ENCODE measurements at regions not wholly inside any gene's neighbourhood (a gene's known extent, or its start where the extent isn't known, plus 50 kb on each side); places are given as distances from the start of the nearest gene placed in this dataset.

GRCh38 chr4:52311464-52312125, 260.5 kb downstream of the SPATA18 start:
- Histone ChIP-seq H3K27me3 (ENCODE audit: insufficient read depth, insufficient read length) (no peaks in the 10 kb centered on the region), H3K36me3 (ENCODE audit: insufficient read depth, insufficient read length, low read length) (no peaks in the 10 kb centered on the region), H3K4me1 (ENCODE audit: insufficient read depth, insufficient read length) (peaks cover 2% of the 10 kb centered on the region), H3K4me3 (ENCODE audit: insufficient read length, low read depth) (no peak overlapping the region), H3K9ac (ENCODE audit: insufficient read length, low read depth) (no peak overlapping the region), H3K9me3 (ENCODE audit: insufficient read depth, low read length) (no peaks in the 10 kb centered on the region)
- DNase-seq (ENCODE audit: low read depth, low spot score): no peak
- no peak for TF ChIP-seq SUZ12 (IDR thresholded peaks at IDR 0.05; ENCODE audit: extremely low read depth, insufficient read depth, insufficient read length)
- TF ChIP-seq YY1 (IDR thresholded peaks at IDR 0.05; ENCODE audit: insufficient read depth, insufficient read length): no peak
- no peak for TF ChIP-seq ZNF274 (IDR thresholded peaks at IDR 0.05; ENCODE audit: low read depth, low read length)

GRCh38 chr4:52312722-52313121, 261.6 kb downstream of the SPATA18 start:
- H3K9me3 ChIP-seq (ENCODE audit: insufficient read depth, low read length): no peaks in the 10 kb centered on the region
- DNase-seq (ENCODE audit: low read depth, low spot score): peak; percentile 3
- H3K4me1 ChIP-seq (ENCODE audit: insufficient read depth, insufficient read length): peaks cover 2% of the 10 kb centered on the region
- H3K4me3 ChIP-seq (ENCODE audit: insufficient read length, low read depth): no peak overlapping the region
- TF ChIP-seq SUZ12 (IDR thresholded peaks at IDR 0.05; ENCODE audit: extremely low read depth, insufficient read depth, insufficient read length) (no peak), YY1 (IDR thresholded peaks at IDR 0.05; ENCODE audit: insufficient read depth, insufficient read length) (no peak), ZNF274 (IDR thresholded peaks at IDR 0.05; ENCODE audit: low read depth, low read length) (no peak)
- H3K9ac ChIP-seq (ENCODE audit: insufficient read length, low read depth): no peak overlapping the region
- no peaks in the 10 kb centered on the region for H3K36me3 ChIP-seq (ENCODE audit: insufficient read depth, insufficient read length, low read length)
- H3K27me3 ChIP-seq (ENCODE audit: insufficient read depth, insufficient read length): no peaks in the 10 kb centered on the region

GRCh38 chr4:52317361-52317879, 266.3 kb downstream of the SPATA18 start:
- TF ChIP-seq YY1 (IDR thresholded peaks at IDR 0.05; ENCODE audit: insufficient read depth, insufficient read length) (no peak), ZNF274 (IDR thresholded peaks at IDR 0.05; ENCODE audit: low read depth, low read length) (no peak), SUZ12 (IDR thresholded peaks at IDR 0.05; ENCODE audit: extremely low read depth, insufficient read depth, insufficient read length) (no peak)
- Histone ChIP-seq H3K36me3 (ENCODE audit: insufficient read depth, insufficient read length, low read length) (no peaks in the 10 kb centered on the region), H3K4me1 (ENCODE audit: insufficient read depth, insufficient read length) (peaks cover 2% of the 10 kb centered on the region), H3K9me3 (ENCODE audit: insufficient read depth, low read length) (no peaks in the 10 kb centered on the region), H3K27me3 (ENCODE audit: insufficient read depth, insufficient read length) (no peaks in the 10 kb centered on the region), H3K4me3 (ENCODE audit: insufficient read length, low read depth) (no peak overlapping the region), H3K9ac (ENCODE audit: insufficient read length, low read depth) (no peak overlapping the region)
- no peak for DNase-seq (ENCODE audit: low read depth, low spot score)

GRCh38 chr4:52317981-52318380, 266.9 kb downstream of the SPATA18 start:
- H3K27me3 ChIP-seq (ENCODE audit: insufficient read depth, insufficient read length): no peaks in the 10 kb centered on the region
- H3K9ac ChIP-seq (ENCODE audit: insufficient read length, low read depth): no peak overlapping the region
- no peak for DNase-seq (ENCODE audit: low read depth, low spot score)
- no peak overlapping the region for H3K4me3 ChIP-seq (ENCODE audit: insufficient read length, low read depth)
- H3K4me1 ChIP-seq (ENCODE audit: insufficient read depth, insufficient read length): peaks cover under 1% of the 10 kb centered on the region
- no peak for TF ChIP-seq ZNF274 (IDR thresholded peaks at IDR 0.05; ENCODE audit: low read depth, low read length)
- no peak for TF ChIP-seq SUZ12 (IDR thresholded peaks at IDR 0.05; ENCODE audit: extremely low read depth, insufficient read depth, insufficient read length)
- no peak for TF ChIP-seq YY1 (IDR thresholded peaks at IDR 0.05; ENCODE audit: insufficient read depth, insufficient read length)
- H3K36me3 ChIP-seq (ENCODE audit: insufficient read depth, insufficient read length, low read length): no peaks in the 10 kb centered on the region
- no peaks in the 10 kb centered on the region for H3K9me3 ChIP-seq (ENCODE audit: insufficient read depth, low read length)

- Histone ChIP-seq H3K27me3 (ENCODE audit: insufficient read depth, insufficient read length) (no peaks in the 10 kb centered on the region), H3K9ac (ENCODE audit: insufficient read length, low read depth) (no peak overlapping the region), H3K9me3 (ENCODE audit: insufficient read depth, low read length) (peaks cover 14% of the 10 kb centered on the region), H3K36me3 (ENCODE audit: insufficient read depth, insufficient read length, low read length) (no peaks in the 10 kb centered on the region), H3K4me3 (ENCODE audit: insufficient read length, low read depth) (no peak overlapping the region), H3K4me1 (ENCODE audit: insufficient read depth, insufficient read length) (no peaks in the 10 kb centered on the region)
- no peak for TF ChIP-seq ZNF274 (IDR thresholded peaks at IDR 0.05; ENCODE audit: low read depth, low read length)
- TF ChIP-seq SUZ12 (IDR thresholded peaks at IDR 0.05; ENCODE audit: extremely low read depth, insufficient read depth, insufficient read length): no peak
- TF ChIP-seq YY1 (IDR thresholded peaks at IDR 0.05; ENCODE audit: insufficient read depth, insufficient read length): no peak
- no peak for DNase-seq (ENCODE audit: low read depth, low spot score)
Measured at GRCh38 chr4:52329894-52330293, 278.8 kb downstream of the SPATA18 start.

GRCh38 chr4:52343595-52343994, 292.5 kb downstream of the SPATA18 start:
- peaks cover 8% of the 10 kb centered on the region for H3K9me3 ChIP-seq (ENCODE audit: insufficient read depth, low read length)
- H3K4me3 ChIP-seq (ENCODE audit: insufficient read length, low read depth): no peak overlapping the region
- no peak for DNase-seq (ENCODE audit: low read depth, low spot score)
- no peaks in the 10 kb centered on the region for H3K27me3 ChIP-seq (ENCODE audit: insufficient read depth, insufficient read length)
- TF ChIP-seq ZNF274 (IDR thresholded peaks at IDR 0.05; ENCODE audit: low read depth, low read length) (no peak), YY1 (IDR thresholded peaks at IDR 0.05; ENCODE audit: insufficient read depth, insufficient read length) (no peak), SUZ12 (IDR thresholded peaks at IDR 0.05; ENCODE audit: extremely low read depth, insufficient read depth, insufficient read length) (no peak)
- H3K36me3 ChIP-seq (ENCODE audit: insufficient read depth, insufficient read length, low read length): no peaks in the 10 kb centered on the region
- no peaks in the 10 kb centered on the region for H3K4me1 ChIP-seq (ENCODE audit: insufficient read depth, insufficient read length)
- H3K9ac ChIP-seq (ENCODE audit: insufficient read length, low read depth): no peak overlapping the region

- no peaks in the 10 kb centered on the region for H3K27me3 ChIP-seq (ENCODE audit: insufficient read depth, insufficient read length)
- H3K4me3 ChIP-seq (ENCODE audit: insufficient read length, low read depth): no peak overlapping the region
- no peaks in the 10 kb centered on the region for H3K9me3 ChIP-seq (ENCODE audit: insufficient read depth, low read length)
- H3K4me1 ChIP-seq (ENCODE audit: insufficient read depth, insufficient read length): no peaks in the 10 kb centered on the region
- no peak for TF ChIP-seq ZNF274 (IDR thresholded peaks at IDR 0.05; ENCODE audit: low read depth, low read length)
- no peak for TF ChIP-seq YY1 (IDR thresholded peaks at IDR 0.05; ENCODE audit: insufficient read depth, insufficient read length)
- TF ChIP-seq SUZ12 (IDR thresholded peaks at IDR 0.05; ENCODE audit: extremely low read depth, insufficient read depth, insufficient read length): no peak
- H3K9ac ChIP-seq (ENCODE audit: insufficient read length, low read depth): no peak overlapping the region
- no peaks in the 10 kb centered on the region for H3K36me3 ChIP-seq (ENCODE audit: insufficient read depth, insufficient read length, low read length)
- DNase-seq (ENCODE audit: low read depth, low spot score): no peak
Measured at GRCh38 chr4:52350926-52351325, 299.8 kb downstream of the SPATA18 start.
